PC-9 (cell line): ENCODE measurements at regions not wholly inside any gene's neighbourhood (a gene's known extent, or its start where the extent isn't known, plus 50 kb on each side); places are given as distances from the start of the nearest gene placed in this dataset.

Experiments
- EZH2 ChIP-seq: fragments of 200-600 bp; sonication (generic); IDR thresholded peaks from 2 replicates; pipeline ENCODE4 v1.8.0; 2017; ENCODE audit warnings: antibody characterized with exemption, low read depth
- TF ChIP-seq, protein P1 (sequence below): fragments of 200-600 bp; sonication (generic); conservative IDR thresholded peaks from 2 replicates; pipeline ENCODE4 v1.6.1; 2017; ENCODE audit warnings: mixed run types, antibody characterized with exemption, mild to moderate bottlenecking, moderate library complexity

DNA sequence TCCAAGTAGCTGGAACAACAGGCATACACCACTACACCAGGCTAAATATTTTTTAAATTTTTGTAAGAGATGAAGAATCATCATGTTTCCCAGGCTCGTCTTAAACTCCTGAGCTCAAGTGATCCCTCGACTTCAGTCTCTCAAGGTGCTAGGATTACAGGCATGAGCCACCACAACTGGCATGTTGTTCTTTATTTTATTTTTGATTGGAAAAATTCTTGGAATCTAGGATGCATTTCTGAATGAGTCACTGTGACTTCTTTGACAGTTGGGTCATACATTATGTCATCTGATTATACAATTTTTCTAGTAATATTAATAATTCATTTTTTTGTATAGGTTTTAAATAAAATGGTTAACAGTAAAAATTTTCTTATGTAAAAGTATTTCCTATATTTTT lies 870.2 kb downstream of the SI start:
- TF ChIP-seq, protein P1, sequence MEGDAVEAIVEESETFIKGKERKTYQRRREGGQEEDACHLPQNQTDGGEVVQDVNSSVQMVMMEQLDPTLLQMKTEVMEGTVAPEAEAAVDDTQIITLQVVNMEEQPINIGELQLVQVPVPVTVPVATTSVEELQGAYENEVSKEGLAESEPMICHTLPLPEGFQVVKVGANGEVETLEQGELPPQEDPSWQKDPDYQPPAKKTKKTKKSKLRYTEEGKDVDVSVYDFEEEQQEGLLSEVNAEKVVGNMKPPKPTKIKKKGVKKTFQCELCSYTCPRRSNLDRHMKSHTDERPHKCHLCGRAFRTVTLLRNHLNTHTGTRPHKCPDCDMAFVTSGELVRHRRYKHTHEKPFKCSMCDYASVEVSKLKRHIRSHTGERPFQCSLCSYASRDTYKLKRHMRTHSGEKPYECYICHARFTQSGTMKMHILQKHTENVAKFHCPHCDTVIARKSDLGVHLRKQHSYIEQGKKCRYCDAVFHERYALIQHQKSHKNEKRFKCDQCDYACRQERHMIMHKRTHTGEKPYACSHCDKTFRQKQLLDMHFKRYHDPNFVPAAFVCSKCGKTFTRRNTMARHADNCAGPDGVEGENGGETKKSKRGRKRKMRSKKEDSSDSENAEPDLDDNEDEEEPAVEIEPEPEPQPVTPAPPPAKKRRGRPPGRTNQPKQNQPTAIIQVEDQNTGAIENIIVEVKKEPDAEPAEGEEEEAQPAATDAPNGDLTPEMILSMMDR: no peak
- TF ChIP-seq EZH2: no peak
